HL-60 (cell line): ENCODE measurements at regions not wholly inside any gene's neighbourhood (a gene's known extent, or its start where the extent isn't known, plus 50 kb on each side); places are given as distances from the start of the nearest gene placed in this dataset.

Experiments used
- DNase-seq, 2 experiments: peaks; one replicate each; pipeline ENCODE4 v3.0.0-alpha.2; 2010 to 2020; ENCODE audit warnings: low read depth in 1 of 2, low spot score in 1 of 2
- H3K27ac ChIP-seq: fragments of 250-450 bp; sonication (Bioruptor Pico); replicated peaks from 2 replicates; pipeline ENCODE4 v1.5.1; 2020; ENCODE audit warnings: mild to moderate bottlenecking, moderate library complexity
- H3K27me3 ChIP-seq: fragments of 250-450 bp; sonication (Bioruptor Pico); 2 replicates; pipeline ENCODE4 v1.5.1; 2021; ENCODE audit warnings: mild to moderate bottlenecking, moderate library complexity; ENCODE audit not compliant: insufficient read depth, poor library complexity, severe bottlenecking
- H3K4me3 ChIP-seq: replicated peaks from 2 replicates; pipeline ENCODE4 v1.5.1; 2011; ENCODE audit warnings: mild to moderate bottlenecking, control low read depth, low read length; ENCODE audit not compliant: insufficient read depth
- CTCF ChIP-seq: IDR thresholded peaks from one replicate; pipeline ENCODE4 v1.5.1; 2011; ENCODE audit warnings: low read length, control low read depth, inconsistent platforms; ENCODE audit not compliant: insufficient read depth
- GABPA ChIP-seq: IDR thresholded peaks from 2 replicates; pipeline ENCODE4 v1.6.1; 2012; ENCODE audit warnings: low read depth
- POLR2AphosphoS5 ChIP-seq: IDR thresholded peaks from 2 replicates; pipeline ENCODE4 v1.6.1; 2012; ENCODE audit warnings: low read depth
- REST ChIP-seq: IDR thresholded peaks from 2 replicates; pipeline ENCODE4 v1.6.1; 2012; ENCODE audit warnings: low read depth; ENCODE audit not compliant: insufficient replicate concordance
- SPI1 ChIP-seq: IDR thresholded peaks from 2 replicates; pipeline ENCODE4 v1.6.1; 2012; ENCODE audit warnings: low read depth, mild to moderate bottlenecking, borderline replicate concordance

DNA sequence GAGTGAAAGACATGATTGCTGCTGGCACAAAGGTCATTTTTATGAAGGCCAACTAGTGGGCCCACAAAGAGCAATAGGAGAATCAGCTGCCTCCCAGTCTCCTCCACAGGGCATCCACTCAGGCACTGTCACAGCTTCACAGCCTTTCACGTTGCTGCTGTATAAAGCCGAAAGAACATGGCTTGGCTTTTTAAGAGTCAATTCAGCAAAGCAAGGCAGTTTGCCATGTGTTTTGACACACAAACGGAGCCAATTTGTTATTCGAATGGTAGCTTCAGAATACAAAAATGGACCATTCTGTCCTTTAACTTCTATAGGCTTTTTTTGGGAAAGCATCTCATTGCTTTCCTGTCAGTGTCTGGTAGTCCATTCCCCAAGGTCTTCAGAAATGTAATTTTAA is 283.4 kb upstream of the PARD3B start:
- no peak for DNase-seq
- Histone ChIP-seq H3K27ac (no peak overlapping the region), H3K27me3 (peaks cover 8% of the 10 kb centered on the region), H3K4me3 (no peak overlapping the region)
- TF ChIP-seq GABPA (no peak), SPI1 (no peak), REST (no peak), POLR2AphosphoS5 (no peak), CTCF (no peak)

DNA sequence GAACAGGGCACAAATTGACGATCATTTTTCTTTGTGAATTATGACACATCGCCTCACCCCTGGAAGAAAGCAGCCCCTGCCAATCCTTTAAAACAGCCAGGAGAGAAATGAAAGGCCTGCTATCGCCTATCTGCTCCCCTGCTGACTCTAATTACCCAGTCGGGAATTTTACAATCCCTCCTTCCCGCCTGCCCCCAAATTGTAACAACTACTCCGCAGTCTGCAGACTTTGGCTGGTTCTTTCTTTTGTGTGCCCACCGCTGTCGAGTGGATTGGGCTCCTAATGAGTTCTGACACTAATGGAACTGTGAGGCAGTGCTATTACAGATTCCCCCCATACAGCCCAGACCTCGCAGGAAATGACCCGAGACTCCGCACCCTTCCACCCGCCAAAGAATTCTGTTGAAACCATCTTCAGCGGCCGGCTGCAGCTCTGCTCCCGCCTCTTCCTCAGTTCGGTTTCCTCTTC is 281.2 kb upstream of the PARD3B start:
- peaks cover 8% of the 10 kb centered on the region for H3K27me3 ChIP-seq
- no peak overlapping the region for H3K27ac ChIP-seq
- no peak for TF ChIP-seq POLR2AphosphoS5
- TF ChIP-seq GABPA = no peak
- DNase-seq = no peak
- no peak overlapping the region for H3K4me3 ChIP-seq

DNA sequence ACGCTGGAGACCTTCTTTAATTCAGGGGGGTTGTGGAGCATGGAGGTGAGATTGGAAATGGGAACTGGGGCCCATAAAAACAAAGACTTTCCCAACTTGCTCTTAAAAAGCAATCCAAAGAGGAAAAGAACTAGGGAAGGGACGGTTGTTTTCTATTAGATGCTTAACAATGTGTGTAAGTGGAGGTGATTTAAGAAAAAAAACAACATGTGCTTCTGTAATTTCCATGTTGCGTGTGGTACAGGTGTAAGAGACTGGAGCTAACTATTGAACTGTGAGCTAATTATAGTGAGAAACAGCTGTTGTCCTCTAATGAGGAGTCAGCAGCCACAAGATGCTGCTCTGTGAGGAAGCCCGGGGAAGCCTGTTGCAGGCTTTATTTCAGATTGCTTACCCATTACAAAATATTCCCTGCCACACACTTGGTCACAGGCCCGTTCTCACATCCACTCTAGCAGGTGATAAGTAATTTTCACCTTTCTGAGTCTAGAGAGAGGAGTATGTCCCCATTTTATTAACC is 280.6 kb upstream of the PARD3B start:
- Histone ChIP-seq H3K27ac (no peak overlapping the region), H3K4me3 (no peak overlapping the region), H3K27me3 (peaks cover 8% of the 10 kb centered on the region)
- TF ChIP-seq POLR2AphosphoS5 (no peak), GABPA (no peak), REST (no peak), SPI1 (no peak), CTCF (no peak)
- no peak for DNase-seq

DNA sequence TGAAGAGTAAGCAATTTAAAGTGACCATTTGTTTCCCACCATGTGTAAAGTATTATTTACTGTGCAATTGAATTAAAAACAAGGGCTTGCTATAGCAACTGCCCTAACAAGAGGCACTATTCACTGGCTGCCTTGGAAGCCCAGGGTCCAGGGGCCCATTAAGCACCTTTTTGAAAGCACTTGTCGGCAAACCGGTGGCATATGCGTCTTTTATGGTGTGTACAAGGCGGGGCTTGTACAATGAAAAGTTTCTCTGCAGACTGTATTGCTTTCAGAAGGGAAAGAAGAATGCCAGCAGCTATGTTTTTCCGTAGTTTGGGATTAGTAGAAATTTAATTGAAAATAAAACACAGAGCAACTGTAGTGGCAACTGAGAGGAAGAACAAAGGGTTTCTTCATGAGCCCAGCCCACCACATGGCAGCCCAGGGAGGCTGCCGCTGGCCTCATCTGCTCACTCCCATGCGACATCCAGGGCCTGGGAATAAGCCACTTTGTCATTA is 279.5 kb upstream of the PARD3B start:
- TF ChIP-seq REST (no peak), CTCF (no peak)
- Histone ChIP-seq H3K4me3 (no peak overlapping the region), H3K27ac (no peak overlapping the region), H3K27me3 (peaks cover 8% of the 10 kb centered on the region)
- DNase-seq = no peak
